ENCODE measurements at regions not wholly inside any gene's neighbourhood (a gene's known extent, or its start where the extent isn't known, plus 50 kb on each side); places are given as distances from the start of the nearest gene placed in this dataset.
A peak's percentile ranks its signal among the peaks of the same experiment; 100 is the strongest.

- no peak overlapping the region for H3K4me3 ChIP-seq (ENCODE audit: insufficient read depth, low read depth, low read length)
- FAIRE-seq (no peak), DNase-seq (ENCODE audit: low read depth) (no peak)
- H3K27ac ChIP-seq (ENCODE audit: low read depth, low read length) = no peak overlapping the region
- H2AFZ ChIP-seq (ENCODE audit: low read depth, low read length) = no peak overlapping the region
- H3K9ac ChIP-seq (ENCODE audit: low read length) = no peak overlapping the region
- no peak overlapping the region for H3K4me2 ChIP-seq (ENCODE audit: low read length)
- no peaks in the 10 kb centered on the region for H3K4me1 ChIP-seq (ENCODE audit: insufficient read depth, low read length)
- Mint-ChIP-seq H3K36me3 (ENCODE audit: low read depth, unreplicated experiment) (no peaks in the 10 kb centered on the region), H3K27me3 (ENCODE audit: low read depth, unreplicated experiment) (no peaks in the 10 kb centered on the region), H3K4me1 (ENCODE audit: low read depth, unreplicated experiment) (no peaks in the 10 kb centered on the region), H3K27ac (ENCODE audit: unreplicated experiment) (no peak overlapping the region), H3K9me3 (ENCODE audit: unreplicated experiment) (no peaks in the 10 kb centered on the region), H3K4me3 (ENCODE audit: unreplicated experiment) (no peak overlapping the region)
- no peaks in the 10 kb centered on the region for H3K36me3 ChIP-seq (ENCODE audit: insufficient read depth, low read length)
- H3K9me3 ChIP-seq (ENCODE audit: insufficient read depth, low read depth, low read length) = no peaks in the 10 kb centered on the region
- no peak for TF ChIP-seq CTCF (IDR thresholded peaks at IDR 0.05; ENCODE audit: insufficient read depth, low read depth, low read length)
- TF ChIP-seq EZH2 (IDR thresholded peaks at IDR 0.05; ENCODE audit: insufficient read depth, low read length) = no peak
- no peaks in the 10 kb centered on the region for H3K27me3 ChIP-seq (ENCODE audit: insufficient read depth, low read length)
- no peaks in the 10 kb centered on the region for H4K20me1 ChIP-seq (ENCODE audit: insufficient read depth, low read length)
- no peaks in the 10 kb centered on the region for H3K79me2 ChIP-seq (ENCODE audit: insufficient read depth, low read length)
These were observed 1256.5 kb downstream of the STIM2 start for GRCh38 chr4:28117084-28117682.

GRCh38 chr4:28146191-28146590, 1285.5 kb downstream of the STIM2 start:
- H3K36me3 Mint-ChIP-seq (ENCODE audit: low read depth, unreplicated experiment) = no peaks in the 10 kb centered on the region
- H3K4me3 Mint-ChIP-seq (ENCODE audit: unreplicated experiment) = no peak overlapping the region
- peak; percentile 59 for FAIRE-seq

GRCh38 chr4:28148221-28148620, 1287.6 kb downstream of the STIM2 start:
- Mint-ChIP-seq H3K27me3 (ENCODE audit: low read depth, unreplicated experiment) (no peaks in the 10 kb centered on the region), H3K36me3 (ENCODE audit: low read depth, unreplicated experiment) (no peaks in the 10 kb centered on the region), H3K9me3 (ENCODE audit: unreplicated experiment) (no peaks in the 10 kb centered on the region), H3K4me3 (ENCODE audit: unreplicated experiment) (no peak overlapping the region), H3K4me1 (ENCODE audit: low read depth, unreplicated experiment) (no peaks in the 10 kb centered on the region), H3K27ac (ENCODE audit: unreplicated experiment) (no peak overlapping the region)
- no peak for DNase-seq (ENCODE audit: low read depth)
- Histone ChIP-seq H4K20me1 (ENCODE audit: insufficient read depth, low read length) (no peaks in the 10 kb centered on the region), H2AFZ (ENCODE audit: low read depth, low read length) (no peak overlapping the region), H3K4me2 (ENCODE audit: low read length) (no peak overlapping the region), H3K27ac (ENCODE audit: low read depth, low read length) (no peak overlapping the region), H3K79me2 (ENCODE audit: insufficient read depth, low read length) (no peaks in the 10 kb centered on the region), H3K9me3 (ENCODE audit: insufficient read depth, low read depth, low read length) (no peaks in the 10 kb centered on the region), H3K36me3 (ENCODE audit: insufficient read depth, low read length) (no peaks in the 10 kb centered on the region), H3K4me1 (ENCODE audit: insufficient read depth, low read length) (no peaks in the 10 kb centered on the region), H3K4me3 (ENCODE audit: insufficient read depth, low read depth, low read length) (no peak overlapping the region), H3K9ac (ENCODE audit: low read length) (no peak overlapping the region), H3K27me3 (ENCODE audit: insufficient read depth, low read length) (no peaks in the 10 kb centered on the region)
- TF ChIP-seq EZH2 (IDR thresholded peaks at IDR 0.05; ENCODE audit: insufficient read depth, low read length) (no peak), CTCF (IDR thresholded peaks at IDR 0.05; ENCODE audit: insufficient read depth, low read depth, low read length) (no peak)
- no peak for FAIRE-seq

More at GRCh38 chr4:28146191-28146590, 1285.5 kb downstream of the STIM2 start:
- Mint-ChIP-seq H3K4me1 (ENCODE audit: low read depth, unreplicated experiment) (no peaks in the 10 kb centered on the region), H3K27ac (ENCODE audit: unreplicated experiment) (no peak overlapping the region), H3K9me3 (ENCODE audit: unreplicated experiment) (no peaks in the 10 kb centered on the region), H3K27me3 (ENCODE audit: low read depth, unreplicated experiment) (no peaks in the 10 kb centered on the region)
- TF ChIP-seq EZH2 (IDR thresholded peaks at IDR 0.05; ENCODE audit: insufficient read depth, low read length) = no peak
- Histone ChIP-seq H3K27me3 (ENCODE audit: insufficient read depth, low read length) (no peaks in the 10 kb centered on the region), H3K9me3 (ENCODE audit: insufficient read depth, low read depth, low read length) (no peaks in the 10 kb centered on the region), H3K4me2 (ENCODE audit: low read length) (no peak overlapping the region), H4K20me1 (ENCODE audit: insufficient read depth, low read length) (no peaks in the 10 kb centered on the region), H2AFZ (ENCODE audit: low read depth, low read length) (no peak overlapping the region), H3K4me3 (ENCODE audit: insufficient read depth, low read depth, low read length) (no peak overlapping the region), H3K4me1 (ENCODE audit: insufficient read depth, low read length) (no peaks in the 10 kb centered on the region), H3K9ac (ENCODE audit: low read length) (no peak overlapping the region), H3K79me2 (ENCODE audit: insufficient read depth, low read length) (no peaks in the 10 kb centered on the region), H3K27ac (ENCODE audit: low read depth, low read length) (no peak overlapping the region), H3K36me3 (ENCODE audit: insufficient read depth, low read length) (no peaks in the 10 kb centered on the region)
- no peak for DNase-seq (ENCODE audit: low read depth)

All from astrocyte (in vitro differentiated cells and primary cell).